Kidney (tissue), 13 donors: ENCODE measurements at regions not wholly inside any gene's neighbourhood (a gene's known extent, or its start where the extent isn't known, plus 50 kb on each side); places are given as distances from the start of the nearest gene placed in this dataset.

ENCODE experiments used
- DNase-seq, 5 donors: peaks; one replicate each; pipeline ENCODE4 v3.0.0-alpha.2; 2013 to 2020
- FAIRE-seq: peaks from 2 replicates; lab custom pipeline; 2012; peaks lifted over from hg19 to GRCh38; lab: Jason Lieb, UNC
- H3K27ac ChIP-seq, 2 donors: one replicate each; pipeline ENCODE4 v1.7.0; 2013; ENCODE audit warnings: low read depth in 2 of 2, low read length in 2 of 2, inconsistent platforms in 1 of 2
- H3K27me3 ChIP-seq: one replicate; pipeline ENCODE4 v1.7.1; 2013; ENCODE audit warnings: low read length, inconsistent platforms; ENCODE audit not compliant: control insufficient read depth, insufficient read depth
- H3K36me3 ChIP-seq, 3 donors: one replicate each; pipeline versions ENCODE4 v1.7.0 to v1.7.1; 2013; ENCODE audit warnings: low read length in 3 of 3, control low read depth in 1 of 3, inconsistent platforms in 1 of 3; ENCODE audit not compliant: insufficient read depth in 3 of 3, control insufficient read depth in 2 of 3
- H3K4me1 ChIP-seq, 3 donors: one replicate each; pipeline versions ENCODE4 v1.7.0 to v1.7.1; 2013; ENCODE audit warnings: low read length in 3 of 3, inconsistent platforms in 1 of 3, low read depth in 1 of 3; ENCODE audit not compliant: control insufficient read depth in 2 of 3, insufficient read depth in 2 of 3
- H3K4me3 ChIP-seq, 3 donors: one replicate each; pipeline versions ENCODE4 v1.7.0 to v1.8.1; 2013; ENCODE audit warnings: low read length in 3 of 3, control low read depth in 1 of 3, inconsistent platforms in 1 of 3
- H3K9ac ChIP-seq, 3 donors: one replicate each; pipeline versions ENCODE4 v1.7.0 to v1.7.1; 2013; ENCODE audit warnings: low read length in 3 of 3, control low read depth in 1 of 3, inconsistent platforms in 1 of 3
- H3K9me3 ChIP-seq, 3 donors: one replicate each; pipeline versions ENCODE4 v1.7.0 to v1.7.1; 2013; ENCODE audit warnings: low read length in 3 of 3, control low read depth in 1 of 3, inconsistent platforms in 1 of 3; ENCODE audit not compliant: control insufficient read depth in 2 of 3, insufficient read depth in 1 of 3
- CTCF ChIP-seq: IDR thresholded peaks from 3 replicates; pipeline ENCODE4 v1.5.1; 2012; ENCODE audit warnings: mild to moderate bottlenecking, moderate library complexity, borderline replicate concordance; ENCODE audit not compliant: insufficient read depth; ENCODE audit errors: extremely low read depth
- intact Hi-C: fragments of 100-400 bp; cut with DNase I; formaldehyde crosslinking; loops from one replicate; pipeline ENCODE4 v1.11.1; 2022
- donor health status: control.
- donor health status: control.
- donor health status: control.
- donor health status: control.
- donor health status: control.
- donor health status: DM: yes; HTN: yes; CAD: no.
- donor health status: Normal renal cell carcinoma (clear cell type).

- Histone ChIP-seq H3K9ac (no peak overlapping the region), H3K9me3 (no peaks in the 10 kb centered on the region), H3K4me3 (no peak overlapping the region), H3K27ac (no peak overlapping the region), H3K27me3 (no peaks in the 10 kb centered on the region), H3K4me1 (no peaks in the 10 kb centered on the region), H3K36me3 (no peaks in the 10 kb centered on the region)
- no peak for TF ChIP-seq CTCF
- FAIRE-seq (peak; percentile 97), DNase-seq (no peak)
- intact Hi-C loops: no loop called here
Observed at GRCh38 chr13:89791971-89792630, 1555.4 kb upstream of the MIR17HG start.

GRCh38 chr13:89796196-89796595 is 1551.3 kb upstream of the MIR17HG start:
- no peaks in the 10 kb centered on the region for H3K4me1 ChIP-seq
- H3K4me3 ChIP-seq: no peak overlapping the region
- no peaks in the 10 kb centered on the region for H3K9me3 ChIP-seq
- intact Hi-C loops: no loop called here
- no peak for DNase-seq
- H3K27ac ChIP-seq: no peak overlapping the region
- H3K27me3 ChIP-seq: no peaks in the 10 kb centered on the region
- H3K36me3 ChIP-seq: no peaks in the 10 kb centered on the region
- TF ChIP-seq CTCF: no peak
- no peak for FAIRE-seq
- no peak overlapping the region for H3K9ac ChIP-seq

- Histone ChIP-seq H3K9ac (no peak overlapping the region), H3K27me3 (no peaks in the 10 kb centered on the region), H3K27ac (no peak overlapping the region), H3K9me3 (no peaks in the 10 kb centered on the region), H3K4me3 (no peak overlapping the region), H3K36me3 (no peaks in the 10 kb centered on the region), H3K4me1 (no peaks in the 10 kb centered on the region)
- DNase-seq: no peak
- no peak for FAIRE-seq
- intact Hi-C loops: no loop called here
- TF ChIP-seq CTCF: no peak
Observed at GRCh38 chr13:89803839-89804238, 1543.6 kb upstream of the MIR17HG start.

DNA sequence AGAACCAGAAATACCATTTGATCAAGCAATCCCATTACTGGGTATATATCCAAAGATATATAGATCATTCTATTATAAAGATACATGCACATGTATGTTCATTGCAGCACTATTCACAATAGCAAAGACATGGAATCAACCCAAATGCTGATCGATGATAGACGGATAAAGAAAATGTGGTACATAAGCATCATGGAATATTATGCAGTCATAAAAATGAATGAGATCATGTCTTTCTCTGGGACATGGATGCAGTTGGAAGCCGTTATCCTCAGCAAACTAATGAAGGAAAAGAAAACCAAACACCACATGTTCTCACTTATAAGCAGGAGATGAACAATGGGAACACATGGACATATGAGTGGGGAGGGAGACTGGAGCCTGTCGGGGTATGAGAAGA is 1540.9 kb upstream of the MIR17HG start:
- no peaks in the 10 kb centered on the region for H3K36me3 ChIP-seq
- H3K4me1 ChIP-seq: no peaks in the 10 kb centered on the region
- FAIRE-seq (no peak), DNase-seq (no peak)
- H3K27ac ChIP-seq: no peak overlapping the region
- intact Hi-C loops: no loop called here
- no peaks in the 10 kb centered on the region for H3K9me3 ChIP-seq
- no peak for TF ChIP-seq CTCF
- no peak overlapping the region for H3K9ac ChIP-seq
- H3K27me3 ChIP-seq: no peaks in the 10 kb centered on the region
- no peak overlapping the region for H3K4me3 ChIP-seq
